Vagina (tissue), 2 donors: ENCODE measurements at regions not wholly inside any gene's neighbourhood (a gene's known extent, or its start where the extent isn't known, plus 50 kb on each side); places are given as distances from the start of the nearest gene placed in this dataset.

ENCODE experiments used
- DNase-seq, 2 donors: peaks; one replicate each; pipeline ENCODE4 v3.0.0-alpha.2; 2017; ENCODE audit errors: extremely low spot score in 2 of 2
- H3K27ac ChIP-seq: fragments of 200-600 bp; sonication (generic); one replicate; pipeline ENCODE4 v1.5.1; 2019
- H3K27me3 ChIP-seq: fragments of 200-600 bp; sonication (generic); one replicate; pipeline ENCODE4 v1.5.1; 2019
- H3K36me3 ChIP-seq, 2 donors: fragments of 200-600 bp; sonication (generic); one replicate each; pipeline ENCODE4 v1.5.1; 2017 to 2019
- H3K4me1 ChIP-seq: fragments of 200-600 bp; sonication (generic); one replicate; pipeline ENCODE4 v1.5.1; 2019
- H3K4me3 ChIP-seq, 2 donors: fragments of 200-600 bp; sonication (generic); 1 replicate in 1 of 2; 2 replicates in 1 of 2; pipeline ENCODE4 v1.5.1; 2016 to 2019
- H3K9me3 ChIP-seq: fragments of 200-600 bp; sonication (generic); one replicate; pipeline ENCODE4 v1.5.1; 2019
- CTCF ChIP-seq, 3 experiments: fragments of 450-650 bp in 2 of 3; fragments of 200-600 bp in 1 of 3; sonication (generic) in 1 of 3; IDR thresholded peaks; one replicate each; pipeline ENCODE4 v1.5.1; 2017 to 2019; ENCODE audit warnings: antibody characterized with exemption in 3 of 3, mild to moderate bottlenecking in 2 of 3, moderate library complexity in 2 of 3
- POLR2A ChIP-seq, 2 donors: fragments of 450-650 bp; IDR thresholded peaks; one replicate each; pipeline ENCODE4 v1.6.1; 2017; ENCODE audit warnings: antibody characterized with exemption in 2 of 2, mild to moderate bottlenecking in 2 of 2, moderate library complexity in 2 of 2
- POLR2AphosphoS5 ChIP-seq, 2 donors: sonication (generic); formaldehyde crosslinking; IDR thresholded peaks; one replicate each; pipeline ENCODE4 v1.9.0; 2017; ENCODE audit warnings: antibody characterized with exemption in 2 of 2, mild to moderate bottlenecking in 2 of 2, low read depth in 1 of 2; ENCODE audit not compliant: insufficient read depth in 1 of 2
- intact Hi-C: fragments of 100-400 bp; cut with DNase I; formaldehyde crosslinking; loops from one replicate; pipeline ENCODE4 v1.15.1; 2023

- no peak overlapping the region for H3K4me3 ChIP-seq
- TF ChIP-seq POLR2AphosphoS5 (IDR thresholded peaks at IDR 0.05; ENCODE audit: insufficient read depth in 1 of 2, low read depth in 1 of 2) (no peak), CTCF (IDR thresholded peaks at IDR 0.05) (no peak), POLR2A (IDR thresholded peaks at IDR 0.05) (no peak)
- H3K27me3 ChIP-seq = no peaks in the 10 kb centered on the region
- no peak for DNase-seq
- intact Hi-C loops = no loop called here
- peaks cover 9% of the 10 kb centered on the region for H3K4me1 ChIP-seq
- H3K9me3 ChIP-seq = no peaks in the 10 kb centered on the region
- H3K27ac ChIP-seq = no peak overlapping the region
- no peaks in the 10 kb centered on the region for H3K36me3 ChIP-seq
These were observed 787.9 kb upstream of the RAB6C start for GRCh38 chr2:129191530-129191929.

- TF ChIP-seq POLR2A (IDR thresholded peaks at IDR 0.05) (no peak), CTCF (IDR thresholded peaks at IDR 0.05) (no peak), POLR2AphosphoS5 (IDR thresholded peaks at IDR 0.05; ENCODE audit: insufficient read depth in 1 of 2, low read depth in 1 of 2) (no peak)
These were observed 787.3 kb upstream of the RAB6C start for GRCh38 chr2:129192117-129192516.

GRCh38 chr2:129192841-129193253 lies 786.6 kb upstream of the RAB6C start:
- intact Hi-C loops = no loop called here
- DNase-seq = no peak
- Histone ChIP-seq H3K27ac (no peak overlapping the region), H3K9me3 (no peaks in the 10 kb centered on the region), H3K27me3 (no peaks in the 10 kb centered on the region), H3K4me1 (peaks cover 9% of the 10 kb centered on the region), H3K36me3 (no peaks in the 10 kb centered on the region), H3K4me3 (no peak overlapping the region)
- no peak for TF ChIP-seq POLR2AphosphoS5 (IDR thresholded peaks at IDR 0.05; ENCODE audit: insufficient read depth in 1 of 2, low read depth in 1 of 2)
- no peak for TF ChIP-seq CTCF (IDR thresholded peaks at IDR 0.05)
- no peak for TF ChIP-seq POLR2A (IDR thresholded peaks at IDR 0.05)

More at GRCh38 chr2:129192117-129192516, 787.3 kb upstream of the RAB6C start:
- H3K27me3 ChIP-seq = no peaks in the 10 kb centered on the region
- H3K4me1 ChIP-seq = peaks cover 9% of the 10 kb centered on the region
- H3K4me3 ChIP-seq = no peak overlapping the region
- H3K9me3 ChIP-seq = no peaks in the 10 kb centered on the region
- no peak for DNase-seq
- no peaks in the 10 kb centered on the region for H3K36me3 ChIP-seq
- no peak overlapping the region for H3K27ac ChIP-seq
- intact Hi-C loops = no loop called here

- Histone ChIP-seq H3K4me1 (peaks cover 9% of the 10 kb centered on the region), H3K27ac (no peak overlapping the region), H3K9me3 (no peaks in the 10 kb centered on the region), H3K36me3 (no peaks in the 10 kb centered on the region), H3K4me3 (no peak overlapping the region), H3K27me3 (no peaks in the 10 kb centered on the region)
- TF ChIP-seq POLR2A (IDR thresholded peaks at IDR 0.05) (no peak), CTCF (IDR thresholded peaks at IDR 0.05) (no peak), POLR2AphosphoS5 (IDR thresholded peaks at IDR 0.05; ENCODE audit: insufficient read depth in 1 of 2, low read depth in 1 of 2) (no peak)
- no peak for DNase-seq
- intact Hi-C loops = no loop called here
These were observed 785.5 kb upstream of the RAB6C start for GRCh38 chr2:129193961-129194360.

- intact Hi-C loops = no loop called here
- H3K4me3 ChIP-seq = no peak overlapping the region
- no peaks in the 10 kb centered on the region for H3K27me3 ChIP-seq
- no peak for DNase-seq
- no peak overlapping the region for H3K27ac ChIP-seq
- TF ChIP-seq POLR2A (IDR thresholded peaks at IDR 0.05) (no peak), CTCF (IDR thresholded peaks at IDR 0.05) (no peak)
- no peaks in the 10 kb centered on the region for H3K4me1 ChIP-seq
- H3K9me3 ChIP-seq = no peaks in the 10 kb centered on the region
- H3K36me3 ChIP-seq = no peaks in the 10 kb centered on the region
These were observed 780.0 kb upstream of the RAB6C start for GRCh38 chr2:129199501-129199900.
